ENCODE measurements at regions not wholly inside any gene's neighbourhood (a gene's known extent, or its start where the extent isn't known, plus 50 kb on each side); places are given as distances from the start of the nearest gene placed in this dataset.

- no peak overlapping the region for H2AK5ac ChIP-seq (ENCODE audit: insufficient read length, low read length)
These were observed 364.9 kb upstream of the RSPO3 start for GRCh38 chr6:126753606-126754005.

More at GRCh38 chr6:126753606-126754005, 364.9 kb upstream of the RSPO3 start:
- no peaks in the 10 kb centered on the region for H3K79me2 ChIP-seq (ENCODE audit: insufficient read depth, low read length)
- H3K23me2 ChIP-seq (ENCODE audit: insufficient read length, low read depth, low read length, poor library complexity, severe bottlenecking) = no peaks in the 10 kb centered on the region
- no peak overlapping the region for H3K9ac ChIP-seq (ENCODE audit: extremely low read depth, insufficient read length, low read length)
- no peak overlapping the region for H2BK120ac ChIP-seq (ENCODE audit: low read depth, low read length, poor library complexity, severe bottlenecking)
- H2BK15ac ChIP-seq (ENCODE audit: low read depth, low read length) = no peak overlapping the region
- H3K9me3 Mint-ChIP-seq = peaks cover 6 to 8% of the 10 kb centered on the region in 2 experiments; a peak in 4 of 5 replicates
- no peaks in the 10 kb centered on the region for H3K9me3 ChIP-seq (ENCODE audit: control insufficient read depth, low read depth, low read length)
- no peak overlapping the region for H2BK5ac ChIP-seq (ENCODE audit: insufficient read length, low read length)
- no peaks in the 10 kb centered on the region for H3K27me3 ChIP-seq (ENCODE audit: insufficient read depth, low read length)
- no peak overlapping the region for H3T11ph ChIP-seq (ENCODE audit: low read length)
- H3K36me3 Mint-ChIP-seq (ENCODE audit: insufficient read depth in 1 of 3, low read depth in 3 of 3) = no peaks in the 10 kb centered on the region
- H4K8ac ChIP-seq (replicated peaks; ENCODE audit: insufficient read length, low read depth, low read length) = no peak overlapping the region
- no peak overlapping the region for H4K91ac ChIP-seq (ENCODE audit: insufficient read length, low read depth, low read length)
- no peak overlapping the region for H3K4me2 ChIP-seq (ENCODE audit: insufficient read depth, insufficient read length, low read length)
- H3K4me1 Mint-ChIP-seq = no peaks in the 10 kb centered on the region
- no peak overlapping the region for H3K18ac ChIP-seq (ENCODE audit: insufficient read length, low read depth, low read length)
- DNase-seq = no peak
- H3K14ac ChIP-seq (ENCODE audit: insufficient read depth, low read length) = no peak overlapping the region
- TF ChIP-seq, protein P1, sequence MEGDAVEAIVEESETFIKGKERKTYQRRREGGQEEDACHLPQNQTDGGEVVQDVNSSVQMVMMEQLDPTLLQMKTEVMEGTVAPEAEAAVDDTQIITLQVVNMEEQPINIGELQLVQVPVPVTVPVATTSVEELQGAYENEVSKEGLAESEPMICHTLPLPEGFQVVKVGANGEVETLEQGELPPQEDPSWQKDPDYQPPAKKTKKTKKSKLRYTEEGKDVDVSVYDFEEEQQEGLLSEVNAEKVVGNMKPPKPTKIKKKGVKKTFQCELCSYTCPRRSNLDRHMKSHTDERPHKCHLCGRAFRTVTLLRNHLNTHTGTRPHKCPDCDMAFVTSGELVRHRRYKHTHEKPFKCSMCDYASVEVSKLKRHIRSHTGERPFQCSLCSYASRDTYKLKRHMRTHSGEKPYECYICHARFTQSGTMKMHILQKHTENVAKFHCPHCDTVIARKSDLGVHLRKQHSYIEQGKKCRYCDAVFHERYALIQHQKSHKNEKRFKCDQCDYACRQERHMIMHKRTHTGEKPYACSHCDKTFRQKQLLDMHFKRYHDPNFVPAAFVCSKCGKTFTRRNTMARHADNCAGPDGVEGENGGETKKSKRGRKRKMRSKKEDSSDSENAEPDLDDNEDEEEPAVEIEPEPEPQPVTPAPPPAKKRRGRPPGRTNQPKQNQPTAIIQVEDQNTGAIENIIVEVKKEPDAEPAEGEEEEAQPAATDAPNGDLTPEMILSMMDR (conservative IDR thresholded peaks at IDR 0.05) = no peak
- WGBS (ENCODE audit: extremely low coverage, insufficient read length, low lambda C conversion rate) = no CpG with 5 or more reads among the region's 1 CpG
- H2BK12ac ChIP-seq (ENCODE audit: insufficient read length, low read depth, low read length) = no peak overlapping the region
- H3K4me3 Mint-ChIP-seq = no peak overlapping the region
- no peak overlapping the region for H3K4ac ChIP-seq (ENCODE audit: low read depth, low read length)
- H4K5ac ChIP-seq (ENCODE audit: insufficient read length, low read depth, low read length) = no peak overlapping the region
- no peak overlapping the region for H3K56ac ChIP-seq (ENCODE audit: insufficient read length, low read depth, low read length)
- no peak overlapping the region for H2AFZ ChIP-seq (ENCODE audit: low read length)
- no peaks in the 10 kb centered on the region for H4K20me1 ChIP-seq (ENCODE audit: control insufficient read depth, insufficient read depth, insufficient read length)
- no peaks in the 10 kb centered on the region for H3K4me1 ChIP-seq (ENCODE audit: insufficient read depth, low read length)
- no peak overlapping the region for H2BK20ac ChIP-seq (ENCODE audit: low read depth, low read length, poor library complexity, severe bottlenecking)
- H3K27ac Mint-ChIP-seq = no peak overlapping the region
- H3K79me1 ChIP-seq (ENCODE audit: insufficient read depth, low read depth, low read length, poor library complexity, severe bottlenecking) = no peaks in the 10 kb centered on the region
- H3K27ac ChIP-seq (ENCODE audit: insufficient read length, low read depth, low read length) = no peak overlapping the region
- no peaks in the 10 kb centered on the region for H3K27me3 Mint-ChIP-seq (ENCODE audit: low read depth)
- H3K23ac ChIP-seq (ENCODE audit: insufficient read length, low read depth, low read length) = no peak overlapping the region

All from H9 (cell line).